Endothelial cell of umbilical vein (primary cell): ENCODE measurements at regions not wholly inside any gene's neighbourhood (a gene's known extent, or its start where the extent isn't known, plus 50 kb on each side); places are given as distances from the start of the nearest gene placed in this dataset.

Source experiments
- CTCF ChIP-seq, 2 donors: IDR thresholded peaks; 1 replicate in 1 of 2; 2 replicates in 1 of 2; pipeline ENCODE4 v1.5.1; 2011; ENCODE audit warnings: low read length in 2 of 2, mild to moderate bottlenecking in 2 of 2, moderate library complexity in 2 of 2, control low read depth in 1 of 2, inconsistent platforms in 1 of 2, low read depth in 1 of 2; ENCODE audit not compliant: insufficient read depth in 1 of 2; ENCODE audit errors: extremely low read depth in 1 of 2
- EZH2 ChIP-seq: IDR thresholded peaks from 2 replicates; pipeline ENCODE4 v1.6.1; 2012; ENCODE audit warnings: borderline replicate concordance, low read depth, mild to moderate bottlenecking, moderate library complexity, low read length, inconsistent platforms; ENCODE audit not compliant: severe bottlenecking
- FOS ChIP-seq: IDR thresholded peaks from 2 replicates; pipeline ENCODE4 v1.6.1; 2011; ENCODE audit warnings: mild to moderate bottlenecking, low read length, moderate library complexity, borderline replicate concordance; ENCODE audit not compliant: insufficient read depth
- GATA2 ChIP-seq: IDR thresholded peaks from 2 replicates; pipeline ENCODE4 v1.7.0; 2011; ENCODE audit warnings: low read depth, mild to moderate bottlenecking, moderate library complexity, mixed read lengths, low read length; ENCODE audit not compliant: insufficient read length, insufficient read depth
- JUN ChIP-seq: IDR thresholded peaks from 2 replicates; pipeline ENCODE4 v1.6.1; 2011; ENCODE audit warnings: borderline replicate concordance, low read depth; ENCODE audit not compliant: insufficient read length, insufficient read depth
- MAX ChIP-seq: IDR thresholded peaks from 2 replicates; pipeline ENCODE4 v1.6.1; 2011; ENCODE audit not compliant: insufficient read depth, insufficient read length
- MYC ChIP-seq: IDR thresholded peaks from one replicate; pipeline ENCODE4 v1.6.1; 2011; ENCODE audit warnings: mild to moderate bottlenecking, low read depth, low read length
- POLR2A ChIP-seq: IDR thresholded peaks from 2 replicates; pipeline ENCODE4 v1.6.1; 2012; ENCODE audit warnings: low read depth, mild to moderate bottlenecking, control low read depth, low read length
- POLR2AphosphoS5 ChIP-seq: IDR thresholded peaks from 2 replicates; pipeline ENCODE4 v1.6.1; 2012; ENCODE audit warnings: low read depth, mild to moderate bottlenecking, control low read depth, low read length, moderate library complexity; ENCODE audit not compliant: insufficient read depth

- TF ChIP-seq EZH2 (no peak), CTCF (IDR thresholded peaks at IDR 0.05; ENCODE audit: extremely low read depth in 1 of 2, insufficient read depth in 1 of 2, low read depth in 1 of 2, low read length in 2 of 2) (no peak), POLR2AphosphoS5 (no peak), FOS (no peak), JUN (no peak), POLR2A (no peak), MAX (no peak), MYC (no peak), GATA2 (no peak)
These were observed 61.5 kb upstream of the POU2AF1 start for GRCh38 chr11:111440416-111441205.
